ENCODE measurements at regions not wholly inside any gene's neighbourhood (a gene's known extent, or its start where the extent isn't known, plus 50 kb on each side); places are given as distances from the start of the nearest gene placed in this dataset.

DNA sequence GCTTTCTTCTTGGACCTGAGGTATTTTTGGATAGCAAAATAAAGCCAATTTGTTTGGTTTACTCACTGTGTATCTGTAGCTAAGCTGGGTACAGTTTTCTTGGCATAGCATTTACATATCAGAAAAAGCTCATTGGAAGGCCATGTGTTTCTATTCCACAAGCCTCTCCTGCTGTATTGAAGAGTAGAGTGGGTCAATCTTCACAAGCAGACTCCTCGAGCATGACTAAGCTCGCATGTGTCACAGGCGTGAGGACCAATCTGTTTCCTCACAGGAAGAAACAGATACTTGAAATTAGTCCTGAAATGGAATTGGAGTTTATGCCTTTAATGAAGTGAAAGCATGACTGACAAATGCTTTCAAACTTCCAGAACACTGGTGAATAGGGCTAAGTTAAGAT, 1279.0 kb upstream of the MAP3K7 start:
- TF ChIP-seq EZH2 (IDR thresholded peaks at IDR 0.05; ENCODE audit: borderline replicate concordance, insufficient read depth, low read length, poor library complexity, severe bottlenecking) (no peak), CTCF (IDR thresholded peaks at IDR 0.05; ENCODE audit: poor library complexity, severe bottlenecking) (no peak), RAD21 (conservative IDR thresholded peaks at IDR 0.05) (no peak), REST (IDR thresholded peaks at IDR 0.05; ENCODE audit: borderline replicate concordance) (no peak), SMC3 (conservative IDR thresholded peaks at IDR 0.05; ENCODE audit: poor library complexity) (no peak), TAF1 (IDR thresholded peaks at IDR 0.05; ENCODE audit: low read depth) (no peak)
